ENCODE measurements at regions not wholly inside any gene's neighbourhood (a gene's known extent, or its start where the extent isn't known, plus 50 kb on each side); places are given as distances from the start of the nearest gene placed in this dataset.
"Not testable (repeated sequence)": the region's sequence is repeated elsewhere in the genome, so short reads cannot be mapped to it uniquely, and the experiment has no call there.

- TF ChIP-seq CTCF (IDR thresholded peaks at IDR 0.05; ENCODE audit: borderline replicate concordance, extremely low read depth, low read length, poor library complexity, severe bottlenecking); EZH2 (IDR thresholded peaks at IDR 0.05; ENCODE audit: borderline replicate concordance, low read depth, low read length, severe bottlenecking): not testable (repeated sequence)
Measured at GRCh38 chr9:124144561-124145123, 113.1 kb upstream of the NEK6 start.
